GM03348 (cell line): ENCODE measurements at regions not wholly inside any gene's neighbourhood (a gene's known extent, or its start where the extent isn't known, plus 50 kb on each side); places are given as distances from the start of the nearest gene placed in this dataset.
"Not testable (repeated sequence)": the region's sequence is repeated elsewhere in the genome, so short reads cannot be mapped to it uniquely, and the experiment has no call there.

Source experiments
- DNase-seq: peaks from one replicate; pipeline ENCODE4 v3.0.0; 2012; ENCODE audit warnings: low spot score

DNA sequence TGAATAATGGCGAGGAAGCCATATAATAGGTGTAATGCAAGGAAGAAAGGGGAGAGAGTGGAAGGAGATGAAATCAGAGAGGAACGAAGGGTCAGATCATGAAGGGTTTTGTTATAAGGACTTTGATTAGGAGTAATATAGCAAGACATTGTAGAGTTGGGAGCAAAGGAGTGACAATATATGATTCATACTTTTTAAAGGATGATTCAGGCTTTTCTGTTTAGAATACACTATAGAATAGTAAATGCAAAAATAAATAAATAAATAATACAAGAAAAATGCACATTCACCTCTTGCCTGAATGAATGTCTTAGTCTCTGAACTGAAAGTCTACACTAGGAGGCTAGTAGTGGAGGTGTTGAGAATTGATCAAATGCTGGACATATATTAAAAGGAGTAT lies 1524.4 kb upstream of the AGA start:
- no peak for DNase-seq

DNA sequence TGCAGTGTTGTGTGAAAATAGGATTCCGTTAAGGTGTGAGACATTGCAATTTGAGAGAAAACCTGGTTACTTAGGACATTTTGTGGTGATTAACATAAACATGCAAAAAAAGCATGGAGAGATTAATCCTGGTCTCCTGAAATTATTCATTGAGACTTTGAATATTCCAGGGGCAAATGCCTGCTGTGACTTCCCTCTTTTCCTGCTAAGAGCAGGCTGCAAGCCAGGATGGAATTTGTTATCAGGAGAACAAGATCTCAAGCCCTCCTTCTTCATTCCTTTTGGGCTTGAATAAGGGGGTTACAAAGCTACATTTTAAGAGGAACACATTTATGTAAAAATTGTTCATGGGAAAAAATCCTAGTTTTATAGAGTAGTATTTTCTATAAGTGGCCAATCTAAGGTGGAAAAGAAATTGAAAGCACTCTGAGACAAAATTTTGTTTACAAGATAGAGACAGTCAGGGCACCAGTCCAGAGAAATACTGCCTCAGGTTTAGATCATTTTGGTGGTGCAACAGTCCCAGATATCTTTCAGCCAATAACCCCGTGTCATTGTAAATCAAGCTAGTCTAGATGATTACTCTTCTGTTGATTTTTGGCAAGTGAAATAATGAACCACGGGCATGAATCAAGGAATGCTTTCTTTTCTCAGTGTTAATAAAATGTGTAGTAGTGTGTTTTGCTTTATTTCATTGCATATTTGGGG lies 1528.3 kb upstream of the AGA start:
- DNase-seq = no peak

DNA sequence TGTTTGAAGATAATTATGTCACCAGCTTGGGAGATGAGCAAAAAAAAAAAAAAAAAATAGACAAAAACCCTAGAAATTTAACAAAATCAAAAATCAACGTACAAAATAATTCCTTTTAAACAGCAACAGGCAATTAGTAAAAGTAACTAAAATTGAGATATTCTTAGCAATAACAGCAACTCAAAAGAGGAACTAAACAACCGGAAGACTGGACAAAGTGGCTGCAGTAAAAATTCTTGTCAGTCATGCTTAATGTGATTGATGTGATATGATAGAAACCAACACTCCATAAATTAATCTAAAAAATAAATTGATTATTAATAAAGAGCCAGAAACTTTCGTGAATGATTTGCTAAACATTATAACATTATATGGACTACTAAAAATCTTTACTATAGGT lies 1534.6 kb upstream of the AGA start:
- no peak for DNase-seq

DNA sequence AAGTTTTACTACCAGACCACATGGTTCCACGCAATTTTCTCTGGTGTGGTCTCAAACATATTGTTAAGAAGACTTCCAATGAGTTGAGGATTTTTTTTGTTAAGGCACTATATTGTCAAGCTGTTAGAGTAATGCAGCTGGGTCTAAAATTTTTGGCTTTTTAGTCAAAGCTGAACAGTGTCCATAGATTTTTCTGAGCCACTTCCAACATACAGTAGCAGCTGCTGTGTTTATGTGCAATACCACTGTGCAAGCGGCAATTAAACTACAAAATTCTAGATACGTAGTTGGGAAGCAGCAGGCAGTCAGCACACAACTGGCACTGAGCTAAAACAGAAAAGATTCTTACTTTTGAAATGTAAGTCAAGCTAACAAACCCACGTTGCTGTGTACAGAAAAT lies 1551.1 kb upstream of the AGA start:
- DNase-seq = no peak

DNA sequence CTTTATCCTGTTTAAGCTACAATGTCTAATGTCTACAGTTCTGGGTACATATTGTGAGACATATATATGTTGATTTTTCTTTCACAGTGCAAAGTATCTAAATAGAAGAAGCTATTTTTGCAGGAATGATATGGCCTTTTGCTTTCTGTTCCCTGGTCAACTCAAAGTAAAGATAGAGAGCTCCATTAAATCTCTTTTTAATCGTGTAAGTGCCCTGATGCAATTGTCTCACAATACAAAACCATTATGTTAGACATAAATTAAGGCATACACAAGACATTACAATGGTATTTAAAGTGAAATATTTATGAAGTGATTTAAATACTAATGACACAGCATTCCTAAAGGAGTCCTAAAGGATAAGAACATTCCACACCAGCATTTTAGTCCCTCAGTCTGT lies 1559.7 kb upstream of the AGA start:
- DNase-seq = no peak

DNA sequence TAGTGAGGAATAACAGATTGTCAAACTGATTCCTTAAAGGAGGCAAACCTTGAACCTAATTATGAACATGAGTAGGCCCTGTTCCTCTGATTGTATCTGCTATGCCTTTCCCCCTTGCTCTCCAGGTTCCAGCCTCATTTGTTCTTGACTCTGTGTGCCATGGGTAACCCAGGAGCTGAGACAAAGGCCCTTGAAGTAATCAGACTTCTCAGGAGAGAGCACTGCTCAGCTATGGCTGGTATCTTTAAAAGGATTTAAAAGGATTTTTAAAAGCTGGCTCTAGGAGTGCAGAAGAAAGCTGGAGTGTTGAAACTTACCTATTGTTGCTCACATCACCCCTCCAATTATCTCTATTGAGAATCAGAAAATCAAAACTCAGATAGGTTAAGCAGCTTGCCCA lies 1565.5 kb upstream of the AGA start:
- DNase-seq = no peak

DNA sequence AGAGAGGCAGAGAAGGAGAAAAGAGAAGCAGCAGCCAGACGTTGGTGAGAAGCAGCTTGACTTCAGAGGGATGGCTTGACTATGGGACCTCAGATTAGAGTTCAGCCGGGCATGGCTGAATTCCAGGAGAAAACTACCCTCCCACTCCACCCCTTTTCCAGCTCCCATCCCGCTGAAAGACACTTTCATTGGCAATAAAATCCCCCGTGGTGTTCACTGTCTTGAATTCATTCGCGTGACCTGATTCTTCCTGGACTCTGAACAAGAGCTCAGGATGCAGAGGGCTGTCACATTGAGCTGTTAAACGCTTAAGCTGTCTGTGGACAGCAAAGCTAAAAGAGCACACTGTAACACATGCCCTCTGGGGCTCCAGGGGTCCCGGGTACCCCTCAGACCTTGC lies 1575.3 kb upstream of the AGA start:
- no peak for DNase-seq

DNA sequence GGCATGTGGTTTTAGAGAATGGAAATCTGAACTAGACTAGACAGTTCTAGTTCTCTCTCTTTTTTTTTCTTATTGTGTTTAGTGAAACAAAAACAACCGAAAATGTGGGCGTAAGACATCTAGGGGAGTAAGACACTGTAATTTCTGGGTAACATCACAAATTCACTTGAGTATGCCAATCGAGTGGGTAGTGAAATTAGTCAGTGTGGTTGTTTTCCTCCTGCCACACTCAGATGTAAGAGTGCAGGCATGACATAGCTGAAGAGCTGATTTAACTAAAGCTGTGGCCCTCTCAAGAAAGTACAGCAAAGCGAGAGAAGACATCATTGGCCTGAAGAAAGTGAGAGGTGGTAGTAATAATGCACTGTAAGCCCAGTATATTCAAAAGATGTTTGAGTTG lies 1585.3 kb upstream of the AGA start:
- DNase-seq = no peak

DNA sequence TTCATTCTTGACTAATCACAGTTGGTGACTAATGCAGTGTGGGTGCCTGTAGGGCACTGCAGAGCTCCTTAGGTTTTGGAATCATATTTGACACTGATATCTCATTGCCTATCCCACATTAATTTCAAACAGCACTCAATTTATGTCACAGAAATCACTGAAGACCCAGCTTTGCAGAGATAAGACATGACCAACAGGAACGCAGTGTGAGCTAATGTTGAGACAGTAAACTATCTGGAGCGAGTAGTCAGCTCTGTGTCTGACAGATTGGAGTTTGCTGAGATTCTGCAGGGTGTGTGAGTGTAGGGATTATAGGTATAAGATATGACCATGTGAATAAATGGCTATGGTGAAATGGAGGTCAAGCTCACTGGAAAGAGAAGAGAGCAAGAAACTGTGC lies 1586.1 kb upstream of the AGA start:
- no peak for DNase-seq

DNA sequence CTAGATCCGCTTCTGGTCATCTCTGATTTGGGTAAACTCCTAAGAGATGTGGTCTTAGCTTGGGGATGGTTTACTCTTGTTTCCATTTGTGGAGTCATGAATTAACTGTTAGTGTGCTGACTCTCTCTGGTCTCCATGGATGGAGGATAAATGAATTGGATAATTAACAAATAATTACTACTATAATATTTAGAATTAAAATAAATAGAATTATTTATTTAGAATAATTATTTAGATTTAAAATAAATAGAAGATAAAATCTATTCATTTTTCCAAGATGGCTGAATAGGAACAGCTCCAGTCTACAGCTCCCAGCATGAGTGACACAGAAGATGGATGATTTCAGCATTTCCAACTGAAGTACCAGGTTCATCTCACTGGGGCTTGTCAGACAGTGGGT lies 1587.4 kb upstream of the AGA start:
- DNase-seq = no peak

DNA sequence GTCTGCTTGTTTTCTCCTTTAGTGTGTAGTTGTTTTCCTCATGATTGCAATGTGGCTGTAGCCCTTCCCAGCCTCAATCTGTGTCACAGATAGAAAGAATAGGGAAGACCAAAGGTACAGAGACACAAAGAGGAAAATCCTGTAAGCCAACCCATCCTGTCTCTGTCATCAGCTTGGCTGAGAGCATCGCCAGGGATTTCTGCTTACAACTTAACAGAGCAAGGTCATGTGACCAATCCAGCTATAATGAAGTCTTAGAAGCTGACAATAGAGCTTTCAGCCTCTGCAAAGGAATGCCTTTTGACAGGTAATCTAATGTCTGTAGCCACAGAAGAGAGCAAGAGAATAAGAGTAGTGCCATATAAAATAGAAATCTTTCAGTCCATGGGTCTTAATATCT lies 1598.0 kb upstream of the AGA start:
- no peak for DNase-seq

DNA sequence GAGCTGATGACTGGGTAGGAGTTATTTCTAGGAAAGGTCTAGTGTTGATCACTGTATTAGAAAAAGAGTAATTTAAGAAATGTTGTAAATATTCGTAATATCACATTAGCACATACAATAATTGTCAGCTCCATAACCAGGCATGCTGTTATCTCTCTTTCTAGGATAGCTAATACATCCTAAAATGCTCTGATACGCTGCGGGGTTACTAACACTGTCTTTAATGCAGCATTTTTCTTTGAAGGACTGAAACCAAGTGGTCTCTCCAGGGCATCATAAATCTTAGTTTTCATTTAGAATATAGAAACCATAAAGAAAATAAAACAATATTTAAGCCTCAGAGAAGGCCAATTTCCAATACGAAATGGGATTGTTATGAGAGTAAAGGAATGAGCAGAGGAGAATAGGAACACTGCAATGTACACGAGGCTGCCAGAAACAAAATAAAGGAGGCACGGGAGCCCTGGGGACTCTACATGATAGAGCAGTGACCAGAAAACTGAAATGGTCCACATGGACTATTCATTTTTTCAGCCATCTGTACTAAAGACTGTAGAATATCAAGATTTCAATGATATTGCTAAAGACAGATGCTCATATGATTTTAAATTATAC lies 1606.7 kb upstream of the AGA start:
- DNase-seq = no peak

DNA sequence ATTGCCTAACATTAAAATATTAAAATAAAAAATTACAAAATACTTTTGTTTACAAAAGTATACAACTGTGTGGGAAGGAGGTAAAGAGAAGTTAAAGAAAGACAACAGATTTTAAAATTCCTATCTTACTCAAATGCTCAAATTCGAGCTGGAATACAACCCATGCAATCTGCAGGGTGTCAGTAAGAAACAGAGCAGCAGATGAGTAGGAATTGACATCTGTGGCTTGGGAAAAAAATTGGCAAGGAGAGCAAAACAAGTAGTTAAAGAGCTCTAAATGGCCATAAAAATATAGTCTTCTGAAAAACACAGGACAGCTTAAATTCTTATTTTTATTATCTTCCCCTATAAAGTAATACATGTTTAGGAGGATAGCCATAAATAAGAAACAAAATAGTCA lies 1609.0 kb upstream of the AGA start:
- DNase-seq = no peak

DNA sequence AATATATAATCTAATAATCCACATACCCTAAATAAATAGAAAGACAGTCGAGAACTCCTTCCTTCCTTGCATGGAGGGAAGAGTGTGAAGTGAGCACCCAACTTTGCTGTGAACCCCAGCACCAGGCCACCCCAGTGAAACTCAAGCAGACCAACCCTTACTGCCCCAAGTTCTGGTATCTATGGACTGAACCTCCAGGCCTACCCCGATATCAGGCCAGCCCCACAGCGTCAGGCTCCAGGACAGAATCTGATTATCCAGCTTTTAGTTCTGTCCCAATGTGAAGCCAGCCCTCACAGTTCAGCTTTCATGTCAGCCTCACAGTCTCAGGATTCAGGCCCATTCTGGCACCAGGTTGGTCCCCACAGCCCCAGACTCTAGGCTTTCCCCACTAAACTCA lies 1617.2 kb upstream of the AGA start:
- no peak for DNase-seq

DNA sequence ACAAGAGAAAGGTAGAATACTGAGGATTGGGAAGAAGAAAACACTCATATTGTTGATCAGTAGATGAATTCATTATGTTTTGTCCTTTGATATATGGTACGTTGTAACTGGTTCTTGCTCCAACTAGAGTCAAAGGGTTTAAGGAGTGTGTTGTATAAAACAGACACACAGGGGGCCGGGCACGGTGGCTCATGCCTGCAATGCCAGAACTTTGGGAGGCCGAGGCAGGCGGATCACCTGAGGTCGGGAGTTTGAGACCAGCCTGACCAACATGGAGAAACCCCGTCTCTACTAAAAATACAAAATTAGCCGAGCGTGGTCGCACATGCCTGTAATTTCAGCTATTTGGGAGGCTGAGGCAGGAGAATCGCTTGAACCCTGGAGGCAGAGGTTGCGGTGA lies 1624.0 kb upstream of the AGA start:
- DNase-seq = not testable (repeated sequence)

DNA sequence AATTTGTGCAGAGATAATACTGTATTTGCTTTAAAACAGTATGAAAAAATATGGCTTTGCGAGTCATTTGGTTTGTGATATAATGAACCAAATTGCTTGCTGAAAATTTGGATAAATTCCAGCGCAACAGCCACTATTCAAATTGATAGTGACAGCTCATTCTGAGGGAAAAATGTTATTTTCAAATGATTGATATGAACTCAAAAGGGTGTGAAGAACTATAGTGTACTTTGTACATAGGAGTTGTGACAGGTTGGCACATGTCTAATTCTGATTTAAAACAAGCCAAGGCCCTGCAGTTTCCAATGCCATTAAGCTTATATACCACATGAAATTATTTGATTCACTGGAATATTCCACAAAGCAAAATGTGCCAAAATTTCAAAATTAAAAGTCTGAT lies 1628.9 kb upstream of the AGA start:
- DNase-seq = no peak

DNA sequence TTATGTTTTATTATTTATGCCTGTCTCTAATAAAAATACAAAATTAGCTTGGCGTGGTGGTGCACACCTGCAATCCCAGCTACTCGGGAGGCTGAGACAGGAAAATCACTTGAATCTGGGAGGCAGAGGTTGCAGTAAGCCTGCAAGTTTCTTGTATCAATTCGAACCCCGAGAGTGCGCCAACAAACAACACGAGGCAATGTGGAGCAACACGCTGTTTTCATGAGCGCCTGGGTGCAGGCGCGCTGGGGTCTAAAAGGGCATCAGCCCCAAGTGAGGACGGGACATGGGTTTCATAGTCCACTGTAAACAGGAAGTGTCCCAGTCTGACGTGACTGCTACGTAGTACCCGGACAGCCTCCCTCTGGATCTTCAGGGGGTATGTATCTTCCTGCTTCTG lies 1634.6 kb upstream of the AGA start:
- DNase-seq = no peak

DNA sequence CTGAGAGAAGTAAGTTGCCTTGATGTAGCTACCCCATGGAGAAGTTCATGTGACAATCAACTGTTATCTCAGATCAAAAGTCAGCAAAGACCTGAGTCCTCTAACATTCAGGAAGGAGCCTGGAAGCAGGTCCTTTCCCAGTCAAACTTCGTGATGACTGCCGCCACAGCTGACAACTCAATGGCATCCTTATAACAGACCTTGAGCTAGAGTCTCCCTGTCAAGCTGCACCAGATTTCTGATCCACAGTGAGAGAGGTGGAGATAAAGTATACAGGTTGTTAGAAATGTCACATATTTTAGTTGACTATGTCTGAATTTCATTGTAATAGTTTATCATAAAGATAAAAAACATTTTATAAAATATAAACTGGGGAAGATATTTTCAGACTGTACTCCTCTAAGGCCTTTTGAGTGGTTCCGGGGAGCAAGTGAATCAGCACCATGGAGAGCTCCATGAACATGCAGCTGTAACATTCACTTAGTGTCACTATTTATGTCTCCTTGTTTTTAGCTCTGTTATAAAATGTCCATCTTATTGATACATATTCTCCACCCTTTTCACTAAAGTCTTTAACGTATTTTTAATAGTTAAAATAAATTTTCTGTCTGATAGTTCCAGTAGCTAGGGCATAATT lies 1653.5 kb upstream of the AGA start:
- no peak for DNase-seq

DNA sequence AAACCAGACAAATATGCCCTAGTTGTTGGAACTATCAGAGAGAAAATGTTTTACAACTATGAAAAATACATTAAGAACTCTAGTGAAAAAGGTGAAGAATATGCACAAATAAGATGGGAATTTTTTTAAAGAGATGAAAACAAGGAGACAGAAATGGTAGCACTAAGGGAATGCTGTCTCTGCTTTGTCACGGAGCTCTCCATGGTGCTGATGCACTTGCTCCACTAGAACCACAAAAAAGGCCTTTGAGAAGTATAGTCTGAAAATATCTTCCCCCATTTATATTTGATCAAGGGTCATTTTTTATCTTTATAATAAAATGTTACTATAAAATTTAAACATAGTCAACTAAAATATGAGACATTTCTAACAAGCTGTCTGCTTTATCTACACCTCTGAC lies 1655.5 kb upstream of the AGA start:
- DNase-seq = no peak

DNA sequence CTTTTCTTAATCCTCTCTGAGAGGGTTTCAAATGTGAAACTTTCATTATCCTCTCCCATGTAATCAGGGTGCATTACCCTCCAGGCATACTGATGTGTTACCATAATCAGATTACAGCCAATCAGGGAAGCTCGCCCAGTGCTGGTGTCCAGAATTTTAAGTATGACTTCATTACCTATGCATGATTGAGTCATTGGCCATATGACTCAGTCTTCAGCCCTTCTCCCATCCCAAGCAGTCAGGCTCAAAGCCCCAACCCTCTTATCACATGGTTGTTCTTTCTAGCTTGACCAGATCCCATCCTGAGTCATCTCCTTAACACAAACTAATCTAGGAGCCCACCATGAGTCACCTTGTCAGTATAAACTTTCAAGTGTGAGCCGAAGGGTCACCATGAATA lies 1668.1 kb upstream of the AGA start:
- no peak for DNase-seq

DNA sequence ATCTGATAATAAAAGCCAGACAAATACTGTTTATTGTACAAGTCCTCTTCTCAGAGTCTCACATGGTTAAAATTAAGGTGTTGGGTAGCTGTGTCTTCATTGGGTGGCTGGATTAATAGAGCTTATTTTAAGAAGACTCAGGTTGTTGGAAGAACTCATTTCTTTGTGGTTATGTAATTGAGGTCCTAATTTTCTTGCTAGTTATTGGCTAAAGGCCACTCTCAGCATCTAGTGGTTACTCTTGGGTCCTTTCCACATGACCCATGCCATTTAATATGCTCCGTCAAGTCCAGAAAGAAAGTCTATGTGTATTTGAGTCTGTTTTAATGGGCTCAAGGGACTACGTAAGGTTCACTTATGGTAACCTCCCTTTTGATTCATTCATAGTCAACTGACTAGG lies 1668.6 kb upstream of the AGA start:
- no peak for DNase-seq

DNA sequence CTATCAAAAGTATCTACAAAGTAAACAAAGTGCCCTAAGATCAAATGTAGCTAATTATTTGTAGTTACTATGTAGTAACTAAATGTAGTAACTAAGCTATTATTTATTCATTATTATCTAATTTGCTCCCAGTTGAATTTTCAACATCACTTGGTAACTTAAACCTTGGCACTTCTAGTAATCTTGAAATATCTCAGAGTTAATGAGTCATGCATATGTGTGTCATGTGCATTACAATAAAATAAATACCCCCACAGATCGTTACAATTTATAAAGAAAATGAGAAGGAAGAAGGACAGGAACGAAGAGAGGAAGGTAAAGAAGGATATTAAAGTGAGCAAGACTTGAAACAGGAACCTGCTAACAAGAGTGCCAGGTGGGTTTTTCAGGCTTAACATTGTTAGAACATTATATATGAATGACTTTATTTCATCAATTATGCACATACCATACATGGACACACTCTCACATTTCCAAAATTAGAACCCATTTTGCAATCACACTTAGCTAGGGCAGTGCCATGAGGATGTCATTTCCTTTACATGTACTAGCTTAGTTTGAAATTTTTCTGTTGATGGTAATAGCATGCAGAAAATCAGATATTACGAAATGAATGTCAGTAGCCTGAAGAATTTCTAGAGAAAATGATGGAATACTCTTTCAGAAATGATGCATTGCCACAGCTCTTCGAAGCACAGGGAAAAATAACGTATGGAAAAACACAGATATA lies 1670.4 kb upstream of the AGA start:
- DNase-seq = no peak

DNA sequence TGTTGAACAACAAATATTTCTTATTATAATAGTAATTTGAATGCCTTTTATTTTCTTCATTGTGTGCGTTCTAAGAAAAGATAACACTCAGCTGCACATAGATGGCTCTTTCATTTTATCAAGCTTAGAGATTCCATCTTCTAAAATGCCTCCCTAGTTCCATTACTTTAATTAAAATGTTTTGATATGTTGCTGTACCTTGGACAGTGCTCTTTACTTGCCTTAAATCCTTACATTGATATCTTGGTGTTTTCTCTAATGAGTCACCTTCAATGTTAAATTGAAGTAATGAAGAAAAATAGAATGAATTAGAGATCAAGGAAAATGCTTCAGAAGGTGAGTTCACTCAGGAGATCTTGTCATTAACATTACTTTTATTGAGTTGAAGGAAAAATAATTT lies 1672.4 kb upstream of the AGA start:
- DNase-seq = no peak
